ENCODE measurements at regions not wholly inside any gene's neighbourhood (a gene's known extent, or its start where the extent isn't known, plus 50 kb on each side); places are given as distances from the start of the nearest gene placed in this dataset.

DNA sequence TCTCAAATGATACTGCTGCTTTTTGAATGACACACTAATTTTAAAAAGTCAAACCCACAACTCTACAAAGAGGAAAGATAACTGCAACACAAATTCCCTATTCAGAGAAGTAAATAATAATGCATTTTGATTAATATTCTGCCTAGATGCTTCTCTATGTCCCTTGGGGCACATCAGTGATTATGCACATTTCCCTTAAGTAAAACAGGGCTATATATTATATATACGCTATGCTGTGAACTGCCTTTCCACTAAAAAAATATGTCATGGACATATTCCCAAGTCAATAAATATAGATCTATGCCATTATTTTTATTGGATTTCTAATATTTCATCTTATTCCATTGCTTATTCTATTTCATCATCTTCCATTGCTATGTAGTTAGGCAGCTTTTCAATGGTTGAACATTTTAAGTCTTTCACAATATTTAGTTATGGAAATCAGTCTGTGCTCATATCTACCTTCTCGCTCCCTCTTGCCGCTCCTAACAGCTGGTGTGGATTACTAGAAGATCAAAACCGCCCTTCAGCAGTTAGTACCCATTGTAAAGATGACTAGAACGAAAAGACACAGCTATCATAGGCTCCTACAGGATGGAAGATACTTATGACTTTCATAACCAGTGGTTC lies 468.2 kb upstream of the GOT2 start (continued):
- TF ChIP-seq, protein P1, sequence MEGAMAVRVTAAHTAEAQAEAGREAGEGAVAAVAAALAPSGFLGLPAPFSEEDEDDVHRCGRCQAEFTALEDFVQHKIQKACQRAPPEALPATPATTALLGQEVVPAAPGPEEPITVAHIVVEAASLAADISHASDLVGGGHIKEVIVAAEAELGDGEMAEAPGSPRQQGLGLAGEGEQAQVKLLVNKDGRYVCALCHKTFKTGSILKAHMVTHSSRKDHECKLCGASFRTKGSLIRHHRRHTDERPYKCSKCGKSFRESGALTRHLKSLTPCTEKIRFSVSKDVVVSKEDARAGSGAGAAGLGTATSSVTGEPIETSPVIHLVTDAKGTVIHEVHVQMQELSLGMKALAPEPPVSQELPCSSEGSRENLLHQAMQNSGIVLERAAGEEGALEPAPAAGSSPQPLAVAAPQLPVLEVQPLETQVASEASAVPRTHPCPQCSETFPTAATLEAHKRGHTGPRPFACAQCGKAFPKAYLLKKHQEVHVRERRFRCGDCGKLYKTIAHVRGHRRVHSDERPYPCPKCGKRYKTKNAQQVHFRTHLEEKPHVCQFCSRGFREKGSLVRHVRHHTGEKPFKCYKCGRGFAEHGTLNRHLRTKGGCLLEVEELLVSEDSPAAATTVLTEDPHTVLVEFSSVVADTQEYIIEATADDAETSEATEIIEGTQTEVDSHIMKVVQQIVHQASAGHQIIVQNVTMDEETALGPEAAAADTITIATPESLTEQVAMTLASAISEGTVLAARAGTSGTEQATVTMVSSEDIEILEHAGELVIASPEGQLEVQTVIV (IDR thresholded peaks at IDR 0.05; ENCODE audit: borderline replicate concordance, partially characterized antibody): no peak
- TF ChIP-seq BHLHE40 (IDR thresholded peaks at IDR 0.05; ENCODE audit: borderline replicate concordance in 1 of 2, low read depth in 2 of 2, low read length in 1 of 2) (no peak), NR2C2 (IDR thresholded peaks at IDR 0.05; ENCODE audit: borderline replicate concordance, control insufficient read depth, insufficient read length, low read depth) (no peak), PAX5 (IDR thresholded peaks at IDR 0.05; ENCODE audit: borderline replicate concordance, low read depth, low read length) (no peak), CBFB (IDR thresholded peaks at IDR 0.05; ENCODE audit: low read depth) (no peak)
- TF ChIP-seq, protein P2, sequence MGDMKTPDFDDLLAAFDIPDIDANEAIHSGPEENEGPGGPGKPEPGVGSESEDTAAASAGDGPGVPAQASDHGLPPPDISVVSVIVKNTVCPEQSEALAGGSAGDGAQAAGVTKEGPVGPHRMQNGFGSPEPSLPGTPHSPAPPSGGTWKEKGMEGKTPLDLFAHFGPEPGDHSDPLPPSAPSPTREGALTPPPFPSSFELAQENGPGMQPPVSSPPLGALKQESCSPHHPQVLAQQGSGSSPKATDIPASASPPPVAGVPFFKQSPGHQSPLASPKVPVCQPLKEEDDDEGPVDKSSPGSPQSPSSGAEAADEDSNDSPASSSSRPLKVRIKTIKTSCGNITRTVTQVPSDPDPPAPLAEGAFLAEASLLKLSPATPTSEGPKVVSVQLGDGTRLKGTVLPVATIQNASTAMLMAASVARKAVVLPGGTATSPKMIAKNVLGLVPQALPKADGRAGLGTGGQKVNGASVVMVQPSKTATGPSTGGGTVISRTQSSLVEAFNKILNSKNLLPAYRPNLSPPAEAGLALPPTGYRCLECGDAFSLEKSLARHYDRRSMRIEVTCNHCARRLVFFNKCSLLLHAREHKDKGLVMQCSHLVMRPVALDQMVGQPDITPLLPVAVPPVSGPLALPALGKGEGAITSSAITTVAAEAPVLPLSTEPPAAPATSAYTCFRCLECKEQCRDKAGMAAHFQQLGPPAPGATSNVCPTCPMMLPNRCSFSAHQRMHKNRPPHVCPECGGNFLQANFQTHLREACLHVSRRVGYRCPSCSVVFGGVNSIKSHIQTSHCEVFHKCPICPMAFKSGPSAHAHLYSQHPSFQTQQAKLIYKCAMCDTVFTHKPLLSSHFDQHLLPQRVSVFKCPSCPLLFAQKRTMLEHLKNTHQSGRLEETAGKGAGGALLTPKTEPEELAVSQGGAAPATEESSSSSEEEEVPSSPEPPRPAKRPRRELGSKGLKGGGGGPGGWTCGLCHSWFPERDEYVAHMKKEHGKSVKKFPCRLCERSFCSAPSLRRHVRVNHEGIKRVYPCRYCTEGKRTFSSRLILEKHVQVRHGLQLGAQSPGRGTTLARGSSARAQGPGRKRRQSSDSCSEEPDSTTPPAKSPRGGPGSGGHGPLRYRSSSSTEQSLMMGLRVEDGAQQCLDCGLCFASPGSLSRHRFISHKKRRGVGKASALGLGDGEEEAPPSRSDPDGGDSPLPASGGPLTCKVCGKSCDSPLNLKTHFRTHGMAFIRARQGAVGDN (IDR thresholded peaks at IDR 0.05): no peak
- TF ChIP-seq, protein P3, sequence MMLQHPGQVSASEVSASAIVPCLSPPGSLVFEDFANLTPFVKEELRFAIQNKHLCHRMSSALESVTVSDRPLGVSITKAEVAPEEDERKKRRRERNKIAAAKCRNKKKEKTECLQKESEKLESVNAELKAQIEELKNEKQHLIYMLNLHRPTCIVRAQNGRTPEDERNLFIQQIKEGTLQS (IDR thresholded peaks at IDR 0.05; ENCODE audit: borderline replicate concordance, extremely low read depth, low read depth, low read length): no peak
- TF ChIP-seq, protein P4, sequence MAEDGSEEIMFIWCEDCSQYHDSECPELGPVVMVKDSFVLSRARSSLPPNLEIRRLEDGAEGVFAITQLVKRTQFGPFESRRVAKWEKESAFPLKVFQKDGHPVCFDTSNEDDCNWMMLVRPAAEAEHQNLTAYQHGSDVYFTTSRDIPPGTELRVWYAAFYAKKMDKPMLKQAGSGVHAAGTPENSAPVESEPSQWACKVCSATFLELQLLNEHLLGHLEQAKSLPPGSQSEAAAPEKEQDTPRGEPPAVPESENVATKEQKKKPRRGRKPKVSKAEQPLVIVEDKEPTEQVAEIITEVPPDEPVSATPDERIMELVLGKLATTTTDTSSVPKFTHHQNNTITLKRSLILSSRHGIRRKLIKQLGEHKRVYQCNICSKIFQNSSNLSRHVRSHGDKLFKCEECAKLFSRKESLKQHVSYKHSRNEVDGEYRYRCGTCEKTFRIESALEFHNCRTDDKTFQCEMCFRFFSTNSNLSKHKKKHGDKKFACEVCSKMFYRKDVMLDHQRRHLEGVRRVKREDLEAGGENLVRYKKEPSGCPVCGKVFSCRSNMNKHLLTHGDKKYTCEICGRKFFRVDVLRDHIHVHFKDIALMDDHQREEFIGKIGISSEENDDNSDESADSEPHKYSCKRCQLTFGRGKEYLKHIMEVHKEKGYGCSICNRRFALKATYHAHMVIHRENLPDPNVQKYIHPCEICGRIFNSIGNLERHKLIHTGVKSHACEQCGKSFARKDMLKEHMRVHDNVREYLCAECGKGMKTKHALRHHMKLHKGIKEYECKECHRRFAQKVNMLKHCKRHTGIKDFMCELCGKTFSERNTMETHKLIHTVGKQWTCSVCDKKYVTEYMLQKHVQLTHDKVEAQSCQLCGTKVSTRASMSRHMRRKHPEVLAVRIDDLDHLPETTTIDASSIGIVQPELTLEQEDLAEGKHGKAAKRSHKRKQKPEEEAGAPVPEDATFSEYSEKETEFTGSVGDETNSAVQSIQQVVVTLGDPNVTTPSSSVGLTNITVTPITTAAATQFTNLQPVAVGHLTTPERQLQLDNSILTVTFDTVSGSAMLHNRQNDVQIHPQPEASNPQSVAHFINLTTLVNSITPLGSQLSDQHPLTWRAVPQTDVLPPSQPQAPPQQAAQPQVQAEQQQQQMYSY (CRISPR knock-in tag; IDR thresholded peaks at IDR 0.05): no peak
